HG03064 (cell line): ENCODE measurements at regions not wholly inside any gene's neighbourhood (a gene's known extent, or its start where the extent isn't known, plus 50 kb on each side); places are given as distances from the start of the nearest gene placed in this dataset.

Experiments used
- ATAC-seq: cut with Tn5 transposase; IDR thresholded peaks from one replicate; pipeline ENCODE4 v1.9.1; 2021; ENCODE audit warnings: low read depth; ENCODE audit not compliant: unreplicated experiment

DNA sequence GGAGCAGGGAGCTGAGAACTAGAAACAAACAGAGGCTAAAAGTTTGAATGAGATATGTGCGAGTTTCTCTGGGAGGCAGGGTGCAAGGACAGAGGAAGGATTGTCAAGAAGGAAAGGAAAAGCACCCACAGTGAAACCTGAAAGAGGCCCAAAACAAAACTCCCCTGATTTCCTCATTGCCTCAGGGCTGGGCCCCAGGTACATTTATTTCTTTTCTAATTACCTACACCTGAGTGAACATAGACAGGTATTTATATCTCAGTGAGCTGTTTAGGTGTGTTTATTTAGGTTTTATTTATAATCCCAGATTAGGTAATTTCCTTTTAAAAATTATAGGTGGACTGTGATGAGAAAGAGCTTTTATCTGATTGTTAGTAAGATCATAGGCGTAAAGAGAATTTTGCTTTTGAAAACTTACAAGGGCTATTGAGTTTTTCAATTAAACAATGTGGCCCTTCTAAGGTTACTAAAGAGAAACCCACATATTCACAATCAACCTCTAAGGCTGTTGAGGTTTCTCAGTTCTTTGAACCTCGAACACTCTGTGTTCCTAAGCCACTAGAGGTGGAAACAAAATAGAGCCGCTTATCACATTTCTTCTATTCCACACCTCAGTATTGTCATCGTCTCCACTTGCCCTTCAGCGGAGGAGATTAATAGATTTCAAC lies 344.8 kb downstream of the ZNF608 start:
- no peak for ATAC-seq

DNA sequence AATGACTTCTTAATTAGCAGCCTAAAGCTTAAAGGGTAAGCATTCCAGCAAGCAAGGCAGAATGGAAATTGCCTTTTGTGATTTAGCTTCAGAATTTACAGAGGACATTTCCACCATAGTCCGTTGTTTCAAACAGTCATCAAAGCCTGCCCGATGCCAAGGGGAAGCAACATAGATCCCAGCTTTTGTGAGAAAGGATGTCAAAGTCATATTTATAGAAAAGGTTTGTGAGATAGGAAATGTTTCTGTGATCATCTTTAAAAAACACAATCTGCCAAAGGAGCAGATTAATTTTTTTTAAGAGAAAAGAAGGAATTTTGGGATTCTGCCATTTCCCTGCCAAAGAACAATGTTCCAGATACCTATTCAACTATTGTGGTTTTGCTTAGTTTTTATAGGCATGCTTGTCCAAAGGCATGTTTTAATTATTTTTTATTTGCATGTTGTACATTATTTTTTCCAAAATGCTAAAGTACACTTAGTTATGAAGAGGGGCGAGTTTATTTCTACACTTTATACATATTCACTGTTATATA lies 346.9 kb downstream of the ZNF608 start:
- ATAC-seq, result no peak

DNA sequence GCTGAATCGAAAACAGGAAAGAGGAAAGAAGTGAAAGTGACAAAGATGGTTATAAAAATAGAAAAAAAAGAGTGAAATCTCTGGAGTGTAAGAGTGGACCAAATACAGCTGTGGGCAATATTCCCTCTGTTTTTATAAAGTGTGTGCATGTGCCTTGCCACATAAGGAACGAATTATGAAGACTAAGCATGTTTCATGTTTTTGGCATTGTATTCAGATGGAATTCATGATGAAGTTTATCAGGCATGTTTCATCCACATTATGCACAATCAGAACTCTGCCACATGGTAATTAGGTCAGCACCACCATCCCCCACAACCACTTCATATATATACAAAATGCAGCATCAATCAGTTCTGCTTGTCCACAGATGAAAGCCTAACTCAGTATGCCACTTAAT lies 348.0 kb downstream of the ZNF608 start:
- no peak for ATAC-seq

DNA sequence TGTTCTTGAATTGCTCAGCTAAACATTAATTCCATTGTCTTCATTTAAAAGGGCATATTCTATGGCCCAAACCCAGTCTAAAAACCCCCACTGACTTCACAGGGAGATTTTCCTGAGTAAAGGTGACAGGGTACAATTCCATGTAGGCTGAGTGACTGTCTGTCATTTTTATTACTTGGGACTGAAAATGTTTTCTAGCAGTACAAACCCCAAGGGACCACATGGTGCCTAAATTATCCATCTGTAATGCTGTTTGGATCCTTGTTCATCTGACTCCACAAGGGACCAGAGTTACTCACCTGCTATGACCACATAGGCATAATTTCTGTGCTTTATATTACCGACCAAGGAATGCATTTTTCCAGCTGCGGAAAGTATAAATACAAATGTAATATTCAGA lies 349.1 kb downstream of the ZNF608 start:
- no peak for ATAC-seq

DNA sequence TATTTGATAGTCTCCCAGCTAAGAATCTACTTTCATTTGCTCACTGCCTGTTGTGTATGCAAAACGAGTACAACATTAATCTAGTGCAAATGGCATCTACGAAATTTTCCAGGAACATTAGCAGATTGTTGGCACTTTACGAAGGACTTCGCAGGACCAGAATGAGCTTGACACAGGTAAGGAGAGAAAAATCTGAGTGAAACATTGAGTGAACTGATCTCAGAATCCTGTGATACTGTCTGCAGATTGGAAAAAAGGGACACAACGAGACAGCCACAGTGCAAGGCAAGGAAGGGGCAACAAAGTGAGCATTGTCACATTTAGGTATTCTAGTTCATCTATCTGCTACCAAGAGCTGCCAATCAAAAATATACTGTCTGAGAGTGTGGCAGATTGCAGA lies 350.5 kb downstream of the ZNF608 start:
- no peak for ATAC-seq

DNA sequence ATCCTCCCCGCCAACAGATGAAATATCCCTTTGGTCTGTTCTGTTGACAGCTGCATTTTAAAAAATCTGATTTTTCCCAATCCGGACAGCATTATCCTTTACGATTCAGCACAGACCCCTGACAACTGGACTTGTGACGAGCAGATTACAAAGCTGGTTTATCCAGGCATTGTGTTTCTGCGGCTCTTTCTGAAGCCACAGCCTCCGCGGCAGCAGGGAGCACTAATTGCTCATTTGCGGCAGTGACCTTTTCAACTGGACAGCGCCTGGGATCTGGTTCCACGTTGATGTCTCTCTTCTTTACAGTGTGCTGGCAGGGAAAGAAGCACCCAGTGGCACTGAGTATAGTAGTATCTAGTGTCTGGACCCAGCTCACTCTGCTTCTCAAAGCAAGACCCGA lies 351.2 kb downstream of the ZNF608 start:
- no peak for ATAC-seq

DNA sequence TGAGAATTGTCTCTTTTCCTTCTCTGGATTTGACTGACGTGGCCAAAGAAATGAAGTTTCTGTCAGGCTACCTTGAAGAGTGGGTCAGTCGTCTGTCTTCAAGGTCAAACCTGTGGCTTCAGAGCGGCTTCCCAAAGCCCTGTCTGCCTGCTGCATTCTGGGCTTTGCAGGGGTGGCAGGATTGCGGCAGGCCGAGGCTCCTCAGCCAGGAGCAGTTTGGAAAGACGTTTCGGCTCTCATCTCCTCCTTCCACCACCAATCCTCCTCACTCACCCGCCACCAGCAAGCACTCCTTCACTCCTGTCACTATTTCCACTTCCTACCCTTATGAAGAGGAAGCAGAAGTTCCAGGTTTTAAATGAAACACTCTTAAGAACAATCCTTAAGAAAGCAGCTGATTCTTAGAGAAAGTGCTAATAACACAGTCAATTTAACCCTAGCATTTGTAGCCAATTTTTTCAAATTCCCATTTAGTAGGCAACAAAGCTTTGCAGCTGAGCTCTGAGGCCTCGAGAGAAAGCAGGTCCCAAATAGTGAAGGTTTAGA lies 351.7 kb downstream of the ZNF608 start:
- no peak for ATAC-seq

DNA sequence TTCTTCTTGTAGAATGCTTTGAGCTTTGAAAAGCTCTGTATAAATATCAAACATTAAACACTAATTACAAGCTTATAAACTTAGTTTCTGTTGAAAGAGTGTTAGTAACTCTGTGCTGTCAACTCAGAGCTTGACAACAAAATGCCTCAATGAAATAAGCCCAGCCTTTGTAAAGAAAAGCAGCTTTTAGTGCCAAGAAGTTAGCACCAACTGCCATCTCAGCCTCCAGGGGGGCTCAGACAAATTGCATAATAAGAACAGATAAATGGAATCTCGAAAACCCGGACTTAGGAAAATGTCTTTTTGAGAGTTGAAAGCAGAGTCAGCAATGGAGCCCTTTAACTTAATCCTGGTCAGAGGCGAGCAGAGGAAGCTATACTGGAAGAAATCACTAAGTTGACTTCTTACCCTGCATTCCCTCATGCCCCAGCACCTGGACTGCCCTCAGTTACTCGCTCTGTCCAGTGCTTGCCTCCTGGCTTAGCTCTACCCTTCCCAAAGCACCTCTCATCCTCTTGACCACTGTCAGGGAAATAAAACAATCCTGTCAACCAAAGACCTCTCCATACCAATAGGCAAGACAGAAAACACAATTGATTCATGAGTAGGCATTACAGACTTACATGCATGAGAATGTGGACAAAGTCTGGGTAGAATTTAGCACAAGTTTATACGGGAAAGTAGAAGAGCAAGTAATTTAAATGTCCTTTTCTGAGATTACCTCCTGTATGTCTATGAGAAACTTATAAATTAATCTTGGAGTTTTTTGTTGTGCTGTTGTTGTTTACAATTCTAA lies 352.7 kb downstream of the ZNF608 start:
- no peak for ATAC-seq

DNA sequence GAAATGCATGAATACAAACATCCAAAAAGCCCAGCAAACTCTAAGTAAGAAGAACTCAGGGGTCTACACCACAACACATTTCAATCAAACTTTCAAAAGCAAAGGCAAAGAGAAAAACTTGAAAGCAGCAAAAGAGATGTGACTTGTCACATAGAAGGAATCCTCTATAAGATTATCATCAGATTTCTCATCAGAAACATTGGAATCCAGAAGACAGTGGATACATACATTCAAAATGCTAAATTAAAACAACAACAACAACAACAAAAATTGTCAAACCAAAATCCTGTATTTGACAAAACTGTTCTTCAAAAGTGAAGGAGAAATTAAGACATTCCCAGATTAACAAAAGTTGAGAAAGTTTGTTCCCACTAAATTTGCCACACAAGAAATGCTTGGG lies 362.7 kb downstream of the ZNF608 start:
- ATAC-seq, result no peak

DNA sequence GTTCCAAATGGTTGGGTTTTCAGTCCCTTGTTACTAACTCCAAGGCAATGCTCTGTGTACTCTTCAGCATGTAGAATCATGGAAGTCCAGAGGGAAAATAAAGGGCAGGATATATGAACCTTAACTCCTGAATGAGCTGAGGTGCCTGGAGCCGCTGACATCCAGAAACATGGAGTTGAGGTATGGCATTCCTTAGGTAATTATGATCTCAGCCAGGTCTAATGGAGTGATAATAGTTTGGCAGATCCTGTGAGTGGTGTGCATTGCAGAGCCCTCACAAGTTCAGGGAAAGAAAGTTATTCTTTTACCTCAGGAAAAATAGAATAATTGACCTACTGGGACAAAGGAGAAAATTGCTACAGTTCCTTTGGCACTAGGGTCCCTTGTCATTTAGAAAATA lies 369.1 kb downstream of the ZNF608 start:
- no peak for ATAC-seq

DNA sequence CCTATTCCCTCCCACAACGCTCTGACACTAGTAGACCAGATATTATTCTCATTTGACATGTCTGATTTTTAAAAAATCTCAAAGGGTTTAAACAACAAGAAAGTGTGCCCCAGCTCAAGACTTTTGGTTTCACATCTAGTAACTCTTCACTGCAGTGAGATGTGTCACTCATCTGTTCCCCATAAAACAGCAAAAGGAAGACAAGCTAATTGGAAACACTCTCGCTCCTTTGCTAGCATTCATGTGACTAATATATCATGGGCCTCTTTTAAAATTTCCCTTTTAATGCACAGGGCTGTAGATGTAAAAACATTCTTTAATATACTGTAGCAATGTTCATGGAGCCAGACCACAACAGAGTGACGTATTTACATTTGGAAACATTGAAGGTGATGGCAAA lies 372.6 kb downstream of the ZNF608 start:
- no peak for ATAC-seq

DNA sequence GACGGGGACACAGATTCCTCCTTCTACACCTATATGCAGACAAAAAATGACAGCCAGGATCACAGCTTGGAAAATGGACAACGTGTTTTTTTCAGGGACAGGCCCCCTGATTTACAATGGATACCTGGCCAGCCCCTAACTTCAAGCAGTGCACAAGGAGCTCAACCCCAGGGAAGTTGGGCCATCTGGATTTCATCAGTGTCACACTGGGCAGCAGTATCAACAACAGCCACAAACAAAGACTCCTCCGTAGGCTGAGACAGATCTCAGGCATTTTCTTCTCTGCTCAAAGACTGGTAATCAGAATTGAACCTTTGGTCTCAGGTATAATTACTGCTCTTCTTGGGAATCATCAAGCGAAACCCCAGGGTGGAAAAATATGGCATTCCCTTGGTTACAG lies 374.0 kb downstream of the ZNF608 start:
- no peak for ATAC-seq

DNA sequence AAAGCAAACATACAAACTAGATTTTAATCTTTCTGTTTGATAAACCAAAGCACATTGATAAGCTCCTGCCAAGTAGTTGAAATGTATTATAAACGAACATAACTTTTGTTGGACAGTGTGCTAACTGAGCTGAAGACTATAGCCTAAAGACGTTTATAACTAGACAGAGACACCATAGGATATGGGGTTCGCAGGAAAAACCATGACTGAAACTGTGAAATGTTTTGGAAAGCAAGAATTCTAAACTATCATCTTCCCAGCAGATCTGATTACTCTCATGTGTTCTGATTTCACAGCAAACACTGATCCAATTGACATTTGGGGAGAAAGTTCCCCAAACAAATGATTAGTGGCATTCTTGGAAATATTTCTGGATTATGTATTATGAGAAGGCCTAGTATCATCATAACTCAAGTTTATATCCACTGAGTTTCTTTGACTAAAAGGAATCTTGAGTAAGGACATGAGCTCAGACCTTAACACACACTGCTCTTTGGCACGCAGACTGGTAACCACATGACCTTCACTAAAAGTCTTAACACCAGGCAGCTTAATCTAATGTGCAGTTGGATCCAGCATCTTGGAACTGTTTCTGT lies 375.2 kb downstream of the ZNF608 start:
- no peak for ATAC-seq

DNA sequence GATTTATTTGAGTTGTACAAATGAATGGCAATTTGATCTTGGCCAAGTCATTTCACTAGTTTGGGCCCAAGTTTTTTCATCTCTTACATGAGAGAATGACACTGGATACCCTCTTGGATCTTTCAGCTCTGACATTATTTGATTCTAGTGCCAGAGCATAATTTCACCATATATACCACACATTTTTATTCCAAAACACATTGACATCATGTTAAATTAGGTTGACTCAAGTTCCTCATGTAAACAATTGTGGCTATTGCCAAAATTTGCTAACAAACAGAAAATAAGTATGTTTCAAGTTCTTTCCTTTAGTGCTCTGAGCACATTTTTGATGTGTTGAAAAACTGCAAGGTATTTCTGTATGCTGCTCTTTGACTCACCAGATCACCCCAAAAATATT lies 375.8 kb downstream of the ZNF608 start:
- no peak for ATAC-seq

DNA sequence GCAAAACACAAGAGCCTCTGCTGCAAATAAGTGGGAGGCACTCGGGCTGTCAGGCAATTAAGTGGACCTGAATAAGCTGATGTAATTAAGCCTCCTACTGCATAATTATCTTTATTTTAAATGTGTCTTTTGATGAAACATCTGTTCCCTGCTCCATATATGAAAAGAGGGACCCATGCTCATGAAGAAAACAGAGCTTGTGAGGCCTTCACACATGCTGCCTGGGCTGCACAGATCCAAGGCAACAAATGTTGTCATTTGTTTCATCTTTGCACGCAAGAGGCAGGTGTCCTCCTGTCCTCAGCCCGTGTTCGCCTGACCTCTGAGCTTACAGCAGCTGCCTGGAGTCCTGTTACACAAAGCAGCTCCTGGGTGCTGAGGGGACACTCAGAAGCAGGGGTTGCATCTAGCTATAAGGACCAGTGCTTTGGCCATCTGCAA lies 381.1 kb downstream of the ZNF608 start:
- ATAC-seq, result no peak

DNA sequence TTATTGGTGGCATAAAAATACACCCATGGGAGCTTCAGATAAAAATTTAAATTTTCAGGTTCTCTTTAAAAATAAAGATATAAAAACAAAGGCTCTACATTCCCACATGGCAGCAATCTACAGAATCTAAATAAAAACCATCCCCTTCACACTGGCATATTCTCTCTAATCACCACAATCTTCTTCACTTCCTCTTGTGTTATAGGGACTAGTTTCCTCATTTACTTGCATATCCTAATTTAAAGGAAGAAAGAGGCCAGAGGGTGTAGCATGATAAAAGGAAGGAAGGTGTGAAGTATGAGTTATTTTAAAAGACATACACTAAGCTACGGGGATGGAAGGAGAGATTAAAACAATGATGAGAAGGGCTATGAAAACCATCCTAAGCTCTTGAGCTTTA lies 390.5 kb downstream of the ZNF608 start:
- ATAC-seq, result no peak

DNA sequence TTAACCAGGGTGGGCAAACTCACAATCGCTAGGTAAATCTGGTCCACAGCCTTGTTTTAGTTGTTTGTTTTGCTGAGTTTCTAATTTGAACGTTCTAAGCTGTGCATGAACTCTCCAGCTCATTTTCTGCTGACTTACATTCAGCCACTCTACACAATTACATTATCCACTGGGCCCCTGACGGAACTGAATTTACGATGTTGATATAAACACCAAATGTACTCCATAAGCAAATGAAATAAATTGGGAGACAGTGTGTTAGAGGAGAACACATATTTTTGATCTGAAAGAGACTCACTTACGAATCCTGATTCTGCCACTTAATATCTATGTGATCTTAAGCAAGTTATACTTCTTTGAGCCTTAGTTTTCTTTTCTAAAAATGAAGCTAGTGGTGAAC lies 393.4 kb downstream of the ZNF608 start:
- ATAC-seq, result no peak

DNA sequence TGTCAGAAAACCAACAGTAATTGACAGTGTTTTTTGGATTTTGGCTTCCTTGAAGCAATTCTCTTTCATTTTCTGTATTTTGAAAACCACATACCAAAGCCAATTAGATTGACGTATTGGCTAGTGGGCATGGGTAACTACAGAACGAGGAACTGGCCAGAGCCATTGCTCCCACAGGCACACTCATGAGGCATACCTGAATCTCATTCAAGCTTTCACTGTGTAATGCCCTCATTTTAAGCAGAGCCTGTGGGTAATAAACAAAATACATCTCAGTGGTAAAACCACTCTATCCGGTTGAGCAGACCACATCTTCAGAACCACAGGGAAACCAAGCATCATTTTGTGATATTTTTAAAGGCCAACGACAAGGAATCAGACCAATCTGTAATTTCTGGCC lies 394.1 kb downstream of the ZNF608 start:
- ATAC-seq, result no peak

DNA sequence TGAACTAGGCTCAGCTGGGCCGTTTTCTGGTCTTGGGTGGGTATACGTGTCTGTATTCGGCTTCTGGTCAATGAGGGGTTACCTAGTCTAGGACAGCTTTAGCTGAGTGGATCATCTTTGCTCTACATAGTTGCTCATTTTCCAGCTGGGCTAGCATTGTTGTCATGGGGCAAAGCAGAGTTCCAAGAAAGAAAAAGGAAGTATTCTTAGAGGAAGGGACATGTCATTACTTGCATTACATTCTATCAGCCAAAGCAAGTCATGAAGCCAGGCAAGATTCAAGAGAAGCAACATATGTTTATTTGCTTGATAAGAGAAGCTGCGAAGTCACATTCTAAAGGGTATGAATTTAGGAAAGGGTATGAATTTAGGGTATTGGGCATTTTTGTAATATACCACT lies 396.5 kb downstream of the ZNF608 start:
- no peak for ATAC-seq

DNA sequence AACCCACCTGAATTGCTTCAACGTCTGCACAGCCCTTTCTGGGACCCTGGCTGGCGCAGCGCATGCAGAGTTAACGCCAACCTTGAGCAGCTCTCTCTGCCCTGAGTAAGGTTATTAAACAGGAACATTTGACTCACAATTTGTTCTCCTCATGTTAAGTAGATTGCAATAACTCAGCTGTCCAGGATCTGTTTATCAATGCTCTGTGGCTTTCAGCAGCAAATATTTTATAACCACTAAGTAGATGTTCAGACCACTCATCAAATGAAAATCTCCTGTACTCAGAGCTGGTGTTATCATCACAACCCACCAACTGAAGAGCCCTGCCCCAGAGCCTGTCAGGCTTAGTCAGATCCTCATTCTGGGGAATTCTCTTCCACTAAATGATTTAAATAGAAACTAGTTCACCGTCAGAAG lies 403.0 kb downstream of the ZNF608 start:
- ATAC-seq, result no peak

DNA sequence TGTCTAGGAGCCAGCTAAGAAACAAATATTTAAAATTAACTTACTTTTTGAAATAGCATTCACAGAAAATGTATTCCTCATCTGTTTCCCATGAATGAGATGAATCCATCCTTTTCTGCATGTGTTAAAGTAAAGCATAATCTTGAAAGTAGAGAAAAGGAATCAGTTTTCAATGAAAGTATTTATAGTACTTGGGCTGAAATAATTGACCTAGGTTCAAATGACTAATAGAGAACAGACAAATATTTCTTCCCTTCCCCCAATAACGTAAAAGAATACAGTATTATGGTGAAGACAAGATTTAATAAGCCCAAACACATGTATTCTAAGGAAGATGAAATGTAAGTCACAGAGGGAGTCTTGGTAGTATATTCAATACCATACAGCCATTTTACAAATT lies 403.5 kb downstream of the ZNF608 start:
- ATAC-seq, result no peak
